ENCODE measurements at regions not wholly inside any gene's neighbourhood (a gene's known extent, or its start where the extent isn't known, plus 50 kb on each side); places are given as distances from the start of the nearest gene placed in this dataset.

- TF ChIP-seq CTCF (IDR thresholded peaks at IDR 0.05) (no peak), POLR2A (IDR thresholded peaks at IDR 0.05) (no peak)
Observed at GRCh38 chr2:12453731-12454130, 263.0 kb upstream of the TRIB2 start.

Measured in right lobe of liver (tissue), 4 donors.